K562 (cell line): ENCODE measurements at regions not wholly inside any gene's neighbourhood (a gene's known extent, or its start where the extent isn't known, plus 50 kb on each side); places are given as distances from the start of the nearest gene placed in this dataset.

Source experiments
- ATAC-seq: fragments of 200-7000 bp; cut with Tn5 transposase; 3 replicates; pipeline ENCODE4 v1.9.1; 2020; ENCODE audit warnings: moderate library complexity
- BruUV-seq: library from RNA; stranded (reverse); fragments of 400-500 nt; replicated peaks from 2 replicates; lab custom pipeline; 2021; lab: Mats Ljungman, UMichigan
- CTCF ChIA-PET: fragments of 300-600 bp; formaldehyde crosslinking; extraction: SDS; loops from one replicate; lab custom pipeline; 2021; ENCODE audit warnings: low intra/inter-chr PET ratio; lab: Yijun Ruan, JAX
- POLR2A ChIA-PET: fragments of 300-600, 350-650 bp; sonication (Branson Sonifier 250); formaldehyde crosslinking; extraction: SDS; loops from one replicate; lab custom pipeline; 2021; ENCODE audit warnings: antibody characterized with exemption, inconsistent platforms; lab: Yijun Ruan, JAX
- DNase-seq, 4 experiments: peaks; one replicate each; pipeline versions ENCODE4 v3.0.0 to v3.0.0-alpha.2; 2011 to 2018; ENCODE audit warnings: low spot score in 3 of 4, mixed read lengths in 3 of 4; ENCODE audit errors: extremely low read depth in 1 of 4
- FAIRE-seq: peaks from 2 replicates; lab custom pipeline; 2011; peaks lifted over from hg19 to GRCh38; lab: Jason Lieb, UNC
- H2AFZ ChIP-seq: 2 replicates; pipeline ENCODE4 v1.6.0; 2011; ENCODE audit warnings: low read depth, low read length, control low read depth, inconsistent platforms
- H3K27ac ChIP-seq: fragments of 200-600 bp; 3 replicates; pipeline ENCODE4 v1.8.0; 2011; ENCODE audit warnings: low read depth, mild to moderate bottlenecking, control low read depth, inconsistent platforms, low read length, moderate library complexity, mixed read lengths; ENCODE audit errors: extremely low read depth
- H3K27me3 ChIP-seq, 2 experiments: fragments of 300-600 bp in 1 of 2; 2 replicates in 1 of 2; 3 replicates in 1 of 2; pipeline versions ENCODE4 v1.6.0 to v1.8.0; 2011; ENCODE audit warnings: inconsistent platforms in 2 of 2, low read length in 2 of 2, mild to moderate bottlenecking in 1 of 2, mixed read lengths in 1 of 2, moderate library complexity in 1 of 2; ENCODE audit not compliant: control insufficient read depth in 2 of 2, insufficient read depth in 2 of 2
- H3K36me3 ChIP-seq: fragments of 300-600 bp; 3 replicates; pipeline ENCODE4 v1.8.0; 2011; ENCODE audit warnings: mild to moderate bottlenecking, low read length, inconsistent platforms; ENCODE audit not compliant: control insufficient read depth, insufficient read depth
- H3K4me1 ChIP-seq, 2 experiments: fragments of 200-600 bp in 1 of 2; replicated peaks in 1 of 2; 2 replicates in 1 of 2; 3 replicates in 1 of 2; pipeline versions ENCODE4 v1.5.1 to v1.8.0; 2011; ENCODE audit warnings: inconsistent platforms in 2 of 2, low read length in 2 of 2, mild to moderate bottlenecking in 1 of 2, mixed read lengths in 1 of 2, moderate library complexity in 1 of 2; ENCODE audit not compliant: control insufficient read depth in 2 of 2, insufficient read depth in 2 of 2
- H3K4me2 ChIP-seq: 2 replicates; pipeline ENCODE4 v1.6.1; 2011; ENCODE audit warnings: low read length, control low read depth, inconsistent platforms, mixed read lengths; ENCODE audit not compliant: insufficient read depth
- H3K4me3 ChIP-seq: fragments of 200-600 bp; sonication (generic), shearing (Covaris generic); 2 replicates; pipeline ENCODE4 v1.5.1; 2016; ENCODE audit warnings: control low read depth, inconsistent platforms
- H3K79me2 ChIP-seq: fragments of 200-600 bp; 3 replicates; pipeline ENCODE4 v1.8.0; 2011; ENCODE audit warnings: low read length, inconsistent platforms; ENCODE audit not compliant: control insufficient read depth, insufficient read depth
- H3K9ac ChIP-seq, 2 experiments: 2 replicates each; pipeline versions ENCODE4 v1.6.0 to v1.6.1; 2011; ENCODE audit warnings: low read depth in 2 of 2, low read length in 2 of 2, control low read depth in 1 of 2, inconsistent platforms in 1 of 2, mild to moderate bottlenecking in 1 of 2, mixed read lengths in 1 of 2; ENCODE audit not compliant: insufficient read depth in 1 of 2
- H3K9me1 ChIP-seq: one replicate; pipeline ENCODE4 v1.6.0; 2011; ENCODE audit warnings: inconsistent platforms, mild to moderate bottlenecking, low read length, moderate library complexity; ENCODE audit not compliant: control insufficient read depth, insufficient read depth
- H3K9me3 ChIP-seq: replicated peaks from 2 replicates; pipeline ENCODE4 v1.5.1; 2011; ENCODE audit warnings: low read depth, low read length, inconsistent platforms; ENCODE audit not compliant: control insufficient read depth, insufficient read depth
- H4K20me1 ChIP-seq: replicated peaks from 2 replicates; pipeline ENCODE4 v1.6.1; 2011; ENCODE audit warnings: low read length, inconsistent platforms, mixed read lengths; ENCODE audit not compliant: control insufficient read depth, insufficient read depth
- CEBPZ ChIP-seq: fragments of 150-350 bp; IDR thresholded peaks from 2 replicates; pipeline ENCODE4 v1.6.1; 2014; ENCODE audit warnings: low read depth, mild to moderate bottlenecking, low read length, borderline replicate concordance
- NCOA6 ChIP-seq: fragments of 450-650 bp; IDR thresholded peaks from 2 replicates; pipeline ENCODE4 v1.6.1; 2017; ENCODE audit warnings: mild to moderate bottlenecking
- PREB ChIP-seq: sonication (generic); formaldehyde crosslinking; IDR thresholded peaks from 2 replicates; pipeline ENCODE4 v1.8.1; 2023; ENCODE audit warnings: mild to moderate bottlenecking, missing genetic modification reagents
- ZKSCAN1 ChIP-seq: fragments of 150-350 bp; IDR thresholded peaks from 2 replicates; pipeline ENCODE4 v1.6.1; 2016; ENCODE audit warnings: low read depth, low read length
- WGBS: fragments of 100-300 bp; shearing (Covaris generic); methylation state at CpG from one replicate; pipeline ENCODE4 v1.1.6; 2016; ENCODE audit warnings: low coverage, mixed read lengths; ENCODE audit not compliant: insufficient coverage; ENCODE audit errors: missing lambda C conversion rate; 5-methylcytosine and 5-hydroxymethylcytosine counted together
- in situ Hi-C: fragments of 300-500 bp; cut with MboI; formaldehyde crosslinking; loops from 4 replicates; pipeline ENCODE4 v1.15.0; 2018; ENCODE audit warnings: inconsistent platforms, mixed read lengths
- intact Hi-C: fragments of 100-400 bp; cut with micrococcal nuclease; formaldehyde crosslinking; loops from 2 replicates; pipeline ENCODE4 v1.14.2; 2022
- TF ChIP-seq, protein P1 (sequence below): fragments of 450-650 bp; IDR thresholded peaks from 2 replicates; pipeline ENCODE4 v1.6.1; 2017; ENCODE audit warnings: antibody characterized with exemption, mild to moderate bottlenecking

DNA sequence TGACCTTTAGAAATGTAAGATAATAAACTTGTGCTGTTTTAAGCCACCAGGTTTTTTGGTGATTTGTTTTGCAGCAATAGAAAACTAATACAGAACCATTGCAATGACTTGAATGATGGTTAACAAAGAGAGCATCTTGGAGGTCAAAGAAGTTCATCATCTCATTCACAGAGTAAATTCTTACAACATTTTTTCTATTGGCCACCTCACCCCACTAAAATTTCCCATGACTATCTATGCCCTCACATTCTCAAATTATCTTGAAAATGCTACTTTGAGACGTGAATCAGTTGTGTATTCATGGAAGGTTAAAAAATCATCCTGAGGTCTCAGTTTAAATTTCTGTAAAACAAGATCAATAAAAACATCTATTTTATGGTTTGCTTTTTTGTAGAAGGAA, 754.2 kb downstream of the SORCS1 start:
- in situ Hi-C loops: no loop called here
- WGBS: 0% methylated on average over 1 of the region's 1 CpG
- H3K79me2 ChIP-seq: no peaks in the 10 kb centered on the region
- H3K27me3 ChIP-seq: no peaks in the 10 kb centered on the region
- H3K9me3 ChIP-seq: no peaks in the 10 kb centered on the region
- H3K36me3 ChIP-seq: no peaks in the 10 kb centered on the region
- no peak overlapping the region for H3K9ac ChIP-seq
- H3K4me3 ChIP-seq: no peak overlapping the region
- no peaks in the 10 kb centered on the region for H3K9me1 ChIP-seq
- no TSS peak for BruUV-seq
- ATAC-seq: no peak
- intact Hi-C loops: no loop called here
- H4K20me1 ChIP-seq: no peaks in the 10 kb centered on the region
- no peak for FAIRE-seq
- DNase-seq: no peak
- H2AFZ ChIP-seq: no peak overlapping the region
- ChIA-PET CTCF (no interaction called here), POLR2A (no interaction called here)
- H3K4me1 ChIP-seq: no peaks in the 10 kb centered on the region
- no peak overlapping the region for H3K27ac ChIP-seq
- no peak overlapping the region for H3K4me2 ChIP-seq
- TF ChIP-seq PREB (CRISPR knock-in tag): no peak
- TF ChIP-seq NCOA6: no peak
- no peak for TF ChIP-seq ZKSCAN1
- TF ChIP-seq, protein P1, sequence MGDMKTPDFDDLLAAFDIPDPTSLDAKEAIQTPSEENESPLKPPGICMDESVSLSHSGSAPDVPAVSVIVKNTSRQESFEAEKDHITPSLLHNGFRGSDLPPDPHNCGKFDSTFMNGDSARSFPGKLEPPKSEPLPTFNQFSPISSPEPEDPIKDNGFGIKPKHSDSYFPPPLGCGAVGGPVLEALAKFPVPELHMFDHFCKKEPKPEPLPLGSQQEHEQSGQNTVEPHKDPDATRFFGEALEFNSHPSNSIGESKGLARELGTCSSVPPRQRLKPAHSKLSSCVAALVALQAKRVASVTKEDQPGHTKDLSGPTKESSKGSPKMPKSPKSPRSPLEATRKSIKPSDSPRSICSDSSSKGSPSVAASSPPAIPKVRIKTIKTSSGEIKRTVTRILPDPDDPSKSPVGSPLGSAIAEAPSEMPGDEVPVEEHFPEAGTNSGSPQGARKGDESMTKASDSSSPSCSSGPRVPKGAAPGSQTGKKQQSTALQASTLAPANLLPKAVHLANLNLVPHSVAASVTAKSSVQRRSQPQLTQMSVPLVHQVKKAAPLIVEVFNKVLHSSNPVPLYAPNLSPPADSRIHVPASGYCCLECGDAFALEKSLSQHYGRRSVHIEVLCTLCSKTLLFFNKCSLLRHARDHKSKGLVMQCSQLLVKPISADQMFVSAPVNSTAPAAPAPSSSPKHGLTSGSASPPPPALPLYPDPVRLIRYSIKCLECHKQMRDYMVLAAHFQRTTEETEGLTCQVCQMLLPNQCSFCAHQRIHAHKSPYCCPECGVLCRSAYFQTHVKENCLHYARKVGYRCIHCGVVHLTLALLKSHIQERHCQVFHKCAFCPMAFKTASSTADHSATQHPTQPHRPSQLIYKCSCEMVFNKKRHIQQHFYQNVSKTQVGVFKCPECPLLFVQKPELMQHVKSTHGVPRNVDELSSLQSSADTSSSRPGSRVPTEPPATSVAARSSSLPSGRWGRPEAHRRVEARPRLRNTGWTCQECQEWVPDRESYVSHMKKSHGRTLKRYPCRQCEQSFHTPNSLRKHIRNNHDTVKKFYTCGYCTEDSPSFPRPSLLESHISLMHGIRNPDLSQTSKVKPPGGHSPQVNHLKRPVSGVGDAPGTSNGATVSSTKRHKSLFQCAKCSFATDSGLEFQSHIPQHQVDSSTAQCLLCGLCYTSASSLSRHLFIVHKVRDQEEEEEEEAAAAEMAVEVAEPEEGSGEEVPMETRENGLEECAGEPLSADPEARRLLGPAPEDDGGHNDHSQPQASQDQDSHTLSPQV: no peak
- no peak for TF ChIP-seq CEBPZ
